ENCODE measurements at regions not wholly inside any gene's neighbourhood (a gene's known extent, or its start where the extent isn't known, plus 50 kb on each side); places are given as distances from the start of the nearest gene placed in this dataset.

DNA sequence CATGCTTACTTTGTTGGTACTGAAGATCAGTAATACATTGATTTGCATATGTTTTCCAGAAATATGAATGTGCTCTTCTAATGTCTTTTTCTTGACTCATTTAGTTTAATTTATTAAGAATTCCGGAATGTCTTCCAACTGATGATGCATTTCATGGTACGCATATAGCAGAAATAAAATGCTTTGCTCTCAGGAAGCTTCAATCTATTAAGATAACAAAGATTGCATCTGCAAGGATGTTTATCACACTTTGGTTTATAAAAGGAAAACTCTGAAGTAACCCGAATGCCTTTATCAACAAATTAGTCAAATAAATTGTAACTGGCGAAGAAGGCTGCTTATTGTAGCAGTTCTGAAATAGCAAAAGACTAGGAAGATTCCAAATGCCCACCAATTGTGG, 166.4 kb upstream of the LMNTD1 start:
- no peak for TF ChIP-seq EZH2 (IDR thresholded peaks at IDR 0.05; ENCODE audit: low read length)
- TF ChIP-seq, protein P1, sequence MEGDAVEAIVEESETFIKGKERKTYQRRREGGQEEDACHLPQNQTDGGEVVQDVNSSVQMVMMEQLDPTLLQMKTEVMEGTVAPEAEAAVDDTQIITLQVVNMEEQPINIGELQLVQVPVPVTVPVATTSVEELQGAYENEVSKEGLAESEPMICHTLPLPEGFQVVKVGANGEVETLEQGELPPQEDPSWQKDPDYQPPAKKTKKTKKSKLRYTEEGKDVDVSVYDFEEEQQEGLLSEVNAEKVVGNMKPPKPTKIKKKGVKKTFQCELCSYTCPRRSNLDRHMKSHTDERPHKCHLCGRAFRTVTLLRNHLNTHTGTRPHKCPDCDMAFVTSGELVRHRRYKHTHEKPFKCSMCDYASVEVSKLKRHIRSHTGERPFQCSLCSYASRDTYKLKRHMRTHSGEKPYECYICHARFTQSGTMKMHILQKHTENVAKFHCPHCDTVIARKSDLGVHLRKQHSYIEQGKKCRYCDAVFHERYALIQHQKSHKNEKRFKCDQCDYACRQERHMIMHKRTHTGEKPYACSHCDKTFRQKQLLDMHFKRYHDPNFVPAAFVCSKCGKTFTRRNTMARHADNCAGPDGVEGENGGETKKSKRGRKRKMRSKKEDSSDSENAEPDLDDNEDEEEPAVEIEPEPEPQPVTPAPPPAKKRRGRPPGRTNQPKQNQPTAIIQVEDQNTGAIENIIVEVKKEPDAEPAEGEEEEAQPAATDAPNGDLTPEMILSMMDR (optimal IDR thresholded peaks at IDR 0.05 in 1 of 3, IDR thresholded peaks at IDR 0.05 in 1 of 3, conservative IDR thresholded peaks at IDR 0.05 in 1 of 3; ENCODE audit: extremely low read depth in 1 of 3, insufficient read depth in 2 of 3, low read length in 3 of 3) = no peak
